ENCODE measurements at regions not wholly inside any gene's neighbourhood (a gene's known extent, or its start where the extent isn't known, plus 50 kb on each side); places are given as distances from the start of the nearest gene placed in this dataset.

GRCh38 chr10:3682745-3683144 lies 102.3 kb downstream of the KLF6 start:
- 96% methylated on average over 6 of the region's 6 CpGs for WGBS, 2 donors

GRCh38 chr10:3681642-3682554 lies 103.1 kb downstream of the KLF6 start:
- DNase-seq = no peak
- 86 to 87% methylated on average over 23 of the region's 23 CpGs for WGBS, 2 donors
- H3K4me3 ChIP-seq = no peak overlapping the region

More at GRCh38 chr10:3682745-3683144, 102.3 kb downstream of the KLF6 start:
- no peak overlapping the region for H3K4me3 ChIP-seq
- no peaks in the 10 kb centered on the region for H3K9me3 ChIP-seq
- TF ChIP-seq POLR2A (IDR thresholded peaks at IDR 0.05) = no peak
- no peak for TF ChIP-seq CTCF (IDR thresholded peaks at IDR 0.05)
- intact Hi-C loops (cut with DNase I; ENCODE audit: low total_unique reads) = no loop called here
- no peaks in the 10 kb centered on the region for H3K4me1 ChIP-seq
- H3K27ac ChIP-seq = no peak overlapping the region
- no peak for DNase-seq
- H3K27me3 ChIP-seq = no peaks in the 10 kb centered on the region
- H3K36me3 ChIP-seq (ENCODE audit: low read depth, missing control alignments) = no peaks in the 10 kb centered on the region

GRCh38 chr10:3679950-3680629 lies 104.9 kb downstream of the KLF6 start:
- TF ChIP-seq CTCF (IDR thresholded peaks at IDR 0.05) (no peak), POLR2A (IDR thresholded peaks at IDR 0.05) (no peak)
- Histone ChIP-seq H3K27me3 (no peaks in the 10 kb centered on the region), H3K4me1 (no peaks in the 10 kb centered on the region), H3K4me3 (no peak overlapping the region), H3K36me3 (ENCODE audit: low read depth, missing control alignments) (no peaks in the 10 kb centered on the region), H3K9me3 (no peaks in the 10 kb centered on the region), H3K27ac (no peak overlapping the region)
- intact Hi-C loops (cut with DNase I; ENCODE audit: low total_unique reads) = no loop called here
- no peak for DNase-seq
- 75 to 82% methylated on average over 8 of the region's 8 CpGs for WGBS, 2 donors

More at GRCh38 chr10:3681642-3682554, 103.1 kb downstream of the KLF6 start:
- intact Hi-C loops (cut with DNase I; ENCODE audit: low total_unique reads) = no loop called here
- Histone ChIP-seq H3K9me3 (no peaks in the 10 kb centered on the region), H3K27me3 (no peaks in the 10 kb centered on the region), H3K4me1 (no peaks in the 10 kb centered on the region), H3K36me3 (ENCODE audit: low read depth, missing control alignments) (no peaks in the 10 kb centered on the region), H3K27ac (no peak overlapping the region)
- TF ChIP-seq CTCF (IDR thresholded peaks at IDR 0.05) = no peak
- no peak for TF ChIP-seq POLR2A (IDR thresholded peaks at IDR 0.05)

GRCh38 chr10:3678629-3679227 lies 106.3 kb downstream of the KLF6 start:
- H3K9me3 ChIP-seq = no peaks in the 10 kb centered on the region
- H3K27ac ChIP-seq = no peak overlapping the region
- TF ChIP-seq CTCF (IDR thresholded peaks at IDR 0.05) (no peak), POLR2A (IDR thresholded peaks at IDR 0.05) (no peak)
- no peaks in the 10 kb centered on the region for H3K36me3 ChIP-seq (ENCODE audit: low read depth, missing control alignments)
- no peaks in the 10 kb centered on the region for H3K27me3 ChIP-seq
- DNase-seq = no peak
- no peaks in the 10 kb centered on the region for H3K4me1 ChIP-seq
- 77 to 89% methylated on average over 1 of the region's 1 CpG for WGBS, 2 donors
- H3K4me3 ChIP-seq = no peak overlapping the region
- intact Hi-C loops (cut with DNase I; ENCODE audit: low total_unique reads) = no loop called here
